ENCODE measurements at regions not wholly inside any gene's neighbourhood (a gene's known extent, or its start where the extent isn't known, plus 50 kb on each side); places are given as distances from the start of the nearest gene placed in this dataset.
"Not testable (repeated sequence)": the region's sequence is repeated elsewhere in the genome, so short reads cannot be mapped to it uniquely, and the experiment has no call there.

DNA sequence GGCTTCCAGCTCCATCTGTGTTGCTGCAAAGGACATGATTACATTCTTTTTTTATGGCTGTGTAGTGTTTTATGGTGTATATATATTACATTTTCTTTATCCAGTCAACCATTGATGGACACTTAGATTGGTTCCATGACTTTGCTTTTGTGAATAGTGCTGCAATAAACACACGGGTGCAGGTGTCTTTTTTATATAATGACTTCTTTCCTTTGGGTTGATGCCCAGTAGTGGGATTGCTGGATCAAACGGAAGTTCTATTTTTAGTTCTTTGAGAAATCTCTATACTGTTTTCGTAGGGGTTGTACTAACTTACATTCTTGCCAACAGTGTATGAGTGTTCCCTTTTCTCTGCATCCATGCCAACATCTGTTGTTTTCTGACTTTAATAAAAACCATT lies 189.7 kb downstream of the ACTR3B start:
- no peak for DNase-seq (ENCODE audit: low spot score)
- in situ Hi-C loops (cut with MboI; ENCODE audit: low sequenced_read_pairs, unreplicated experiment), result no loop called here
- TF ChIP-seq, protein P1, sequence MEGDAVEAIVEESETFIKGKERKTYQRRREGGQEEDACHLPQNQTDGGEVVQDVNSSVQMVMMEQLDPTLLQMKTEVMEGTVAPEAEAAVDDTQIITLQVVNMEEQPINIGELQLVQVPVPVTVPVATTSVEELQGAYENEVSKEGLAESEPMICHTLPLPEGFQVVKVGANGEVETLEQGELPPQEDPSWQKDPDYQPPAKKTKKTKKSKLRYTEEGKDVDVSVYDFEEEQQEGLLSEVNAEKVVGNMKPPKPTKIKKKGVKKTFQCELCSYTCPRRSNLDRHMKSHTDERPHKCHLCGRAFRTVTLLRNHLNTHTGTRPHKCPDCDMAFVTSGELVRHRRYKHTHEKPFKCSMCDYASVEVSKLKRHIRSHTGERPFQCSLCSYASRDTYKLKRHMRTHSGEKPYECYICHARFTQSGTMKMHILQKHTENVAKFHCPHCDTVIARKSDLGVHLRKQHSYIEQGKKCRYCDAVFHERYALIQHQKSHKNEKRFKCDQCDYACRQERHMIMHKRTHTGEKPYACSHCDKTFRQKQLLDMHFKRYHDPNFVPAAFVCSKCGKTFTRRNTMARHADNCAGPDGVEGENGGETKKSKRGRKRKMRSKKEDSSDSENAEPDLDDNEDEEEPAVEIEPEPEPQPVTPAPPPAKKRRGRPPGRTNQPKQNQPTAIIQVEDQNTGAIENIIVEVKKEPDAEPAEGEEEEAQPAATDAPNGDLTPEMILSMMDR (IDR thresholded peaks at IDR 0.05; ENCODE audit: borderline replicate concordance, control extremely low read depth, extremely low read depth, insufficient read depth, missing control alignments), result no peak

DNA sequence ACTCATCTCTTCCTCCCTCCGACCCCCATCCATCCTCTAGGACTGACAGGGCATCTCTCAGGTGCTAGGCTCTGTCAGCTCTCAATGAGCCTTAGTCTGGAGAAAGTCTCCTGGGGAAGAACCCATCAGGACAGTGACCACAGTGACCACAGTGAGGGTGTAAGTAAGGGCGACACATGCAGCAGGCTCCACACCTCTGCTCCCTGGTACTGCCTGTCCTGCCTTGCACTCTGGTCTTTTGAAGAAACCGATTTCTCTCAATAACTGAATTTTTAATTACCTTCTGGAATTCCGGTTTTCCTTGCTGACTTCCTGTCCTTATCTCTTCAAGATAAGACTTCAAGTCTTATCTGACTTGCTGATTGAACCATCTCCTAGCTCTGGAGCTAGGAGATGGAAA lies 190.2 kb downstream of the ACTR3B start:
- no peak for DNase-seq (ENCODE audit: low spot score)
- TF ChIP-seq, protein P1 (IDR thresholded peaks at IDR 0.05; ENCODE audit: borderline replicate concordance, control extremely low read depth, extremely low read depth, insufficient read depth, missing control alignments), result no peak
- in situ Hi-C loops (cut with MboI; ENCODE audit: low sequenced_read_pairs, unreplicated experiment), result no loop called here

DNA sequence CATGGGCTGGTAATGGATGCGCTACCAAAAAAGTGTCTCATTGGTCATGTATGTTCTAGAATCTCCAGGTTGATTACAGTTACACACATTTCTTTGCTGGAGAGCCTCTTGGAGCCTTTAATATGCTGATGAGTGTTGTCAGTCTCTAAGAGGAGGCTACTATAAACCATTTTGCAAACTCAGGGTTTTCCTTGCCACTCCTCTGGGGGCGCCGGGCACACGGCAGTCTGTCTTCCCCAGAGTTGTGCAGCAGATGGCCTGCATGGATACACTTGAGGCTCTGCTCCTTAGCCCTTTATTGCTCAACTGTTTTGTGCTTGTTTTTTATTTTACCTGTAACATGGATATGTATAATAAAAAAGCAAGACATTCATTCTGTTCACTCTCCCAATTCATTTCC lies 196.5 kb downstream of the ACTR3B start:
- TF ChIP-seq, protein P1 (IDR thresholded peaks at IDR 0.05; ENCODE audit: borderline replicate concordance, control extremely low read depth, extremely low read depth, insufficient read depth, missing control alignments), result no peak
- in situ Hi-C loops (cut with MboI; ENCODE audit: low sequenced_read_pairs, unreplicated experiment), result no loop called here
- DNase-seq (ENCODE audit: low spot score), result no peak

DNA sequence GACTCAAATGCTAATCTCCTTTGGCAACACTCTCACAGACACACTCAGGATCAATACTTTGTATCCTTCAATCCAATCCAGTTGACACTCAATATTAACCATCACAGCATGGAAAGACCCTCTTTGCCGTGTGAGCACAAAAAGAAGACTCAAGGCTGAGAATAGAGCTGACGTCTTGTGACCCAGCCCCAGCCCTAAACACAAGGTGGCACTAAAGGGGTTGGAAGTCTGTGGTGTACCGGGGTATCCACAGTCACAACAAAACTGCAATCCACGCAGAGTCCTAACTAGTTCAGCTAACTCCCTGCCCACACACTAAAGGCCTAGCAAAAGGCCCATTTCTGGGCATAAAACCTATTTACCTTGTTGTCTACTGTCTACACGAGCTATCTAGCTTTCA lies 200.1 kb downstream of the ACTR3B start:
- TF ChIP-seq, protein P1 (IDR thresholded peaks at IDR 0.05; ENCODE audit: borderline replicate concordance, control extremely low read depth, extremely low read depth, insufficient read depth, missing control alignments), result no peak
- in situ Hi-C loops (cut with MboI; ENCODE audit: low sequenced_read_pairs, unreplicated experiment), result no loop called here
- no peak for DNase-seq (ENCODE audit: low spot score)

DNA sequence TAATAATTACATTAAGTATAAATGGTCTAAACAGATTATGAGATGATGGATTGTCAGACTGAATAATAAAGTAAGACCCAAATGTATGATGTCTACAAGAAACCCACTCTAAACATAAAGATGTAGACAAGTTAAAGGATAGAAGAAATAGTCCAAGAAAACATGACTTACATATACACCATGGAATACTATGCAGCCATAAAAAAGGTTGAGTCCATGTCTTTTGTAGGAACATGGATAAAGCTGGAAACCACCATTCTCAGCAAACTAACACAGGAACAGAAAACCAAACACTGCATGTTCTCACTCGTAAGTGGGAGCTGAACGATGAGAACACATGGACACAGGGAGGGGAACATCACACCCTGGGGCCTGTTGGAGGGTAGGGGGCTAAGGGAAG lies 202.2 kb downstream of the ACTR3B start:
- in situ Hi-C loops (cut with MboI; ENCODE audit: low sequenced_read_pairs, unreplicated experiment); DNase-seq (ENCODE audit: low spot score): not testable (repeated sequence)

DNA sequence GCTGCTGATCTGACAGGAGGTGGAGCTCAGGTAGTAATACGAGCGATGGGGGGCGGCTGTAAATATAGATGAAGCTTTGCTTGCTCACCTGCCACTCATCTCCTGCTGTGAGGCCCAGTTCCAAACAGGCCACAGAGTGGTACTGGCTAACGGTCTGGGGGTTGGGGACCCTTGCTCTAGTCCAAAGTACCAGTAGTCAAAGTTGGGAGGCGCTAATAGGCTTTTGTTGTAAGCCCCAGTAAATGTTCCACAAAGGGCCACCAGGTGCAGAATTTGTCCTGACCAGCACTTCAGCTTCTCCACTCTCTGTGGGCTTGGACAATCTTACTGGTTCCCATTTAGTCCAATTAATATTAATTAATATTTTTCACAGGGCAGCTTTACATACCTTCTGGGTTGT lies 206.6 kb downstream of the ACTR3B start:
- DNase-seq (ENCODE audit: low spot score), result no peak
- in situ Hi-C loops (cut with MboI; ENCODE audit: low sequenced_read_pairs, unreplicated experiment), result no loop called here
- TF ChIP-seq, protein P1 (IDR thresholded peaks at IDR 0.05; ENCODE audit: borderline replicate concordance, control extremely low read depth, extremely low read depth, insufficient read depth, missing control alignments), result no peak

DNA sequence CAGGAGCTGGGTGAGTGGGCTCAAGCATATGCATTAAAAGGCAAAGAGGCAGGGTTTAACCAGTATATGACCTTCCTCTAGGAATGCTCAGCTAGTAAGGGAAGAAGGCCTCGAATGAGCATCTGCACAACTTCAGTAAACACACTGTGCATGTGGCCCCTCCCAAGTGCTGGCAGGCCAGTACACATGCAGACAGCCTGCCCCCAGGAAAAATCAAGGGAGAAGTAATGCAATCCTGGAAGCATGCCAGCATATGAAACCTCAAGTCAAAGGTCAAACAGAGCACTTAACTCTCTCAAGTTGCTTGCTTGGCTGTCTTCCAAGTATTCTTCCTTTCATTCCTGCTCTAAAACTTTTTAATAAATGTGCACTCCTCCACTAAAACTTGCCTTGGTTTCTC lies 208.4 kb downstream of the ACTR3B start:
- in situ Hi-C loops (cut with MboI; ENCODE audit: low sequenced_read_pairs, unreplicated experiment), result no loop called here
- TF ChIP-seq, protein P1 (IDR thresholded peaks at IDR 0.05; ENCODE audit: borderline replicate concordance, control extremely low read depth, extremely low read depth, insufficient read depth, missing control alignments), result no peak
- DNase-seq (ENCODE audit: low spot score), result no peak
